Calu3 (cell line): ENCODE measurements at regions not wholly inside any gene's neighbourhood (a gene's known extent, or its start where the extent isn't known, plus 50 kb on each side); places are given as distances from the start of the nearest gene placed in this dataset.

Experiments used
- BruUV-seq: library from RNA; stranded (reverse); fragments of 400-500 nt; replicated peaks from 2 replicates; lab custom pipeline; 2021; lab: Mats Ljungman, UMichigan
- CTCF ChIA-PET: fragments of 300-600 bp; sonication (Branson Sonifier 250); formaldehyde crosslinking; loops from one replicate; lab custom pipeline; 2022; ENCODE audit warnings: antibody characterized with exemption; lab: Charles Lee
- DNase-seq: peaks from one replicate; pipeline ENCODE4 v3.0.0; 2022
- H3K27ac Mint-ChIP-seq: one replicate; pipeline ENCODE4 v1.8.0; 2022; ENCODE audit warnings: mixed read lengths; ENCODE audit not compliant: unreplicated experiment
- H3K27me3 Mint-ChIP-seq: one replicate; pipeline ENCODE4 v1.8.0; 2022; ENCODE audit warnings: mixed read lengths; ENCODE audit not compliant: unreplicated experiment
- H3K36me3 Mint-ChIP-seq: one replicate; pipeline ENCODE4 v1.8.0; 2022; ENCODE audit warnings: mild to moderate bottlenecking, moderate library complexity, mixed read lengths; ENCODE audit not compliant: insufficient read depth, unreplicated experiment
- H3K4me1 Mint-ChIP-seq: one replicate; pipeline ENCODE4 v1.8.0; 2022; ENCODE audit warnings: mild to moderate bottlenecking, low read depth, mixed read lengths; ENCODE audit not compliant: unreplicated experiment
- H3K4me3 Mint-ChIP-seq: one replicate; pipeline ENCODE4 v1.8.0; 2022; ENCODE audit warnings: mild to moderate bottlenecking, low read depth, moderate library complexity, mixed read lengths; ENCODE audit not compliant: unreplicated experiment
- H3K9me3 Mint-ChIP-seq: one replicate; pipeline ENCODE4 v1.8.0; 2022; ENCODE audit warnings: low read depth, mixed read lengths; ENCODE audit not compliant: unreplicated experiment
- CTCF ChIP-seq: fragments of 200-600 bp; IDR thresholded peaks from one replicate; pipeline ENCODE4 v1.8.0; 2022; ENCODE audit warnings: antibody characterized with exemption; ENCODE audit not compliant: unreplicated experiment
- intact Hi-C: fragments of 100-400 bp; cut with micrococcal nuclease; formaldehyde crosslinking; loops from one replicate; pipeline ENCODE4 v1.10.0; 2022; ENCODE audit not compliant: unreplicated experiment

- DNase-seq: no peak
These were observed 71.0 kb downstream of the CRYGS start for GRCh38 chr3:186473166-186473565.

GRCh38 chr3:186472456-186473008 lies 71.6 kb downstream of the CRYGS start:
- Mint-ChIP-seq H3K27me3 (peaks cover 89% of the 10 kb centered on the region), H3K4me1 (no peaks in the 10 kb centered on the region), H3K27ac (no peak overlapping the region), H3K4me3 (no peak overlapping the region), H3K36me3 (no peaks in the 10 kb centered on the region), H3K9me3 (no peaks in the 10 kb centered on the region)
- intact Hi-C loops: loop anchor here (10.0 kb wide), 1 partner anchor 58 kb away; no protein-coding TSS in a partner anchor
- CTCF ChIA-PET: no interaction called here
- DNase-seq: no peak
- no TSS peak for BruUV-seq
- no peak for TF ChIP-seq CTCF

More at GRCh38 chr3:186473166-186473565, 71.0 kb downstream of the CRYGS start:
- Mint-ChIP-seq H3K9me3 (no peaks in the 10 kb centered on the region), H3K4me1 (no peaks in the 10 kb centered on the region), H3K27ac (no peak overlapping the region), H3K27me3 (peaks cover 89% of the 10 kb centered on the region), H3K36me3 (no peaks in the 10 kb centered on the region), H3K4me3 (no peak overlapping the region)
- no TSS peak for BruUV-seq
- no peak for TF ChIP-seq CTCF
- intact Hi-C loops: loop anchor here (10.0 kb wide), 1 partner anchor 58 kb away; no protein-coding TSS in a partner anchor
- CTCF ChIA-PET: no interaction called here

- intact Hi-C loops: loop anchor here (10.0 kb wide), 1 partner anchor 57 kb away; no protein-coding TSS in a partner anchor
- H3K4me1 Mint-ChIP-seq: no peaks in the 10 kb centered on the region
- H3K27me3 Mint-ChIP-seq: peaks cover 89% of the 10 kb centered on the region
- no peaks in the 10 kb centered on the region for H3K9me3 Mint-ChIP-seq
- no peaks in the 10 kb centered on the region for H3K36me3 Mint-ChIP-seq
- CTCF ChIA-PET: interaction anchor here (0.6 kb wide), 1 partner anchor 148 kb away, joined by 4 read pairs; no protein-coding TSS in a partner anchor
- BruUV-seq: no TSS peak
- no peak overlapping the region for H3K4me3 Mint-ChIP-seq
- H3K27ac Mint-ChIP-seq: no peak overlapping the region
- TF ChIP-seq CTCF: no peak
- DNase-seq: no peak
These were observed 72.4 kb downstream of the CRYGS start for GRCh38 chr3:186471771-186472170.

- DNase-seq: no peak
- no peak overlapping the region for H3K4me3 Mint-ChIP-seq
- CTCF ChIA-PET: no interaction called here
- BruUV-seq: no TSS peak
- TF ChIP-seq CTCF: no peak
- H3K9me3 Mint-ChIP-seq: no peaks in the 10 kb centered on the region
- intact Hi-C loops: no loop called here
- no peaks in the 10 kb centered on the region for H3K4me1 Mint-ChIP-seq
- H3K27me3 Mint-ChIP-seq: peaks cover 94% of the 10 kb centered on the region
- no peaks in the 10 kb centered on the region for H3K36me3 Mint-ChIP-seq
- H3K27ac Mint-ChIP-seq: no peak overlapping the region
These were observed 74.7 kb downstream of the CRYGS start for GRCh38 chr3:186469525-186469924.
